ENCODE measurements at regions not wholly inside any gene's neighbourhood (a gene's known extent, or its start where the extent isn't known, plus 50 kb on each side); places are given as distances from the start of the nearest gene placed in this dataset.

DNA sequence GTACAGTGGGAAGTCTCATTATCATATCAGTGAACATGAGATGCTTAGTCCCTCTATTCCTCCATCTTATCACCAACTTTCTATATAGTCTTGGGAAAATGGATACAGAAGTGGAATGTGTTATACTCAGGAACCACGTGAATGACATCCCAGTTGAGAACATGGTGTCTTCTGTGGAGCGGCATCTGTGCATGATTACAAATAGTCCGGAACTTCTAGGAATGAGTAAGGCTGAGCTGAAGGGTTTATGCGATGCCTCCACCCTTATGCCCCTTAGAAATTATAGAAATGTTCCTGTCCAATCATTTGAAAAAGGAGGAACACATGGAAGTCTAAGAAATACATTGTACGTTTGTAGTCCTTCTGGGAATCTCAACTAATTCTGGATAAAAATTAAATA lies 64.8 kb upstream of the TMEM108 start:
- Histone ChIP-seq H3K9me3 (ENCODE audit: low read length) (no peaks in the 10 kb centered on the region), H3K36me3 (ENCODE audit: insufficient read depth, low read length) (no peaks in the 10 kb centered on the region), H3K27ac (ENCODE audit: low read depth, low read length) (no peak overlapping the region), H3K4me1 (ENCODE audit: insufficient read depth, low read length) (no peaks in the 10 kb centered on the region), H3K27me3 (ENCODE audit: insufficient read depth, low read length, poor library complexity, severe bottlenecking) (no peaks in the 10 kb centered on the region), H3K4me3 (ENCODE audit: low read length) (no peak overlapping the region)
- CTCF ChIA-PET: no interaction called here
- H3K36me3 Mint-ChIP-seq: no peaks in the 10 kb centered on the region
- H3K27me3 Mint-ChIP-seq: peaks cover 0 to 1% of the 10 kb centered on the region in 2 donors
- DNase-seq: no peak
- POLR2A ChIA-PET: no interaction called here
- H3K4me1 Mint-ChIP-seq: no peaks in the 10 kb centered on the region
- no peak overlapping the region for H3K27ac Mint-ChIP-seq
- H3K4me3 Mint-ChIP-seq: no peak overlapping the region
- H3K9me3 Mint-ChIP-seq: peaks cover 0 to 2% (median 0%) of the 10 kb centered on the region in 5 donors

DNA sequence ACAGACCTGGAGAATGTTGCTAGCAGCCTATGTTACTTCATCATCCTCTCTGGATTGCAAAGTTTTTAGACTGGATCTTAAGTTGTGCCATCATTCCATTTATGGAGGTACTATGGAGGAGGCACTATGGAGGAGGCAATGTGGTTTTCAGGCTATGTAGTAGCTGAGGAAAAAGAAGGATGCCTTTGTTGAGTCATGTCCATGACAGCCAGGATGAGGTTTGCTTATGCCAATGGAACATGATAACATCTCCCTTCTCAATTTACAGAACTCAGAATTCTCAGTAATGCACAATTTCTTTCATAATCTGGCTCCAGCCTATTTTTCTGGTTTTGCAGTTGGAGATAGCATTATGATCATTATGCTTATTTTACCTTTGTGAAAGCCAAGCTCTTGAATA lies 65.9 kb upstream of the TMEM108 start:
- H3K36me3 Mint-ChIP-seq: no peaks in the 10 kb centered on the region
- ChIA-PET POLR2A (no interaction called here), CTCF (no interaction called here)
- no peak overlapping the region for H3K4me3 Mint-ChIP-seq
- DNase-seq: no peak
- peaks cover 0 to 2% (median 0%) of the 10 kb centered on the region in 5 donors for H3K9me3 Mint-ChIP-seq
- H3K27me3 ChIP-seq (ENCODE audit: insufficient read depth, low read length, poor library complexity, severe bottlenecking): no peaks in the 10 kb centered on the region
- H3K27ac Mint-ChIP-seq: no peak overlapping the region
- no peak overlapping the region for H3K4me3 ChIP-seq (ENCODE audit: low read length)
- H3K4me1 Mint-ChIP-seq: no peaks in the 10 kb centered on the region
- no peaks in the 10 kb centered on the region for H3K4me1 ChIP-seq (ENCODE audit: insufficient read depth, low read length)
- H3K36me3 ChIP-seq (ENCODE audit: insufficient read depth, low read length): no peaks in the 10 kb centered on the region
- H3K27me3 Mint-ChIP-seq: peaks cover 0 to 1% of the 10 kb centered on the region in 2 donors
- no peak overlapping the region for H3K27ac ChIP-seq (ENCODE audit: low read depth, low read length)
- no peaks in the 10 kb centered on the region for H3K9me3 ChIP-seq (ENCODE audit: low read length)

DNA sequence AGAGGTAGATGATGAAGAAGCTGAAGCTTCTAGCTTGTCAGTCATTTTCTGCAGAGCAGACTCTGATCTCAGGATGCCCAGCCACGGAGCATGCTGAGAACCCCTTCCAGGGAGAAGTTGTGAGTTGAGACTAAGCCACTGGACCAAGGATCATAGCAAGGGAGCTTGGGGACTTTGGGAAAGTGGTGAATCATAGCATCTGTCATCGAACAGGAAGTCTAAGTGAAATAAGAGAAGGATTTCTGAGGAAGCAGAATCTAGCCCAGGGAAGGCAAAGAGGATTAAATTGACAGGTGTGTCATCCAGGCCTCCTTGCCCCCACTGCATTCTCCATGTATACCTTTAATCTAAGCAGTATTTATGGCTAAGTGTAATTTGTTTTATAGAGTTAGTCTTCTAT lies 71.8 kb upstream of the TMEM108 start:
- no peaks in the 10 kb centered on the region for H3K36me3 Mint-ChIP-seq
- peaks cover 0 to 2% (median 0%) of the 10 kb centered on the region in 5 donors for H3K9me3 Mint-ChIP-seq
- Histone ChIP-seq H3K27ac (ENCODE audit: low read depth, low read length) (no peak overlapping the region), H3K9me3 (ENCODE audit: low read length) (no peaks in the 10 kb centered on the region), H3K36me3 (ENCODE audit: insufficient read depth, low read length) (no peaks in the 10 kb centered on the region), H3K4me1 (ENCODE audit: insufficient read depth, low read length) (no peaks in the 10 kb centered on the region), H3K4me3 (ENCODE audit: low read length) (no peak overlapping the region), H3K27me3 (ENCODE audit: insufficient read depth, low read length, poor library complexity, severe bottlenecking) (no peaks in the 10 kb centered on the region)
- H3K4me1 Mint-ChIP-seq: no peaks in the 10 kb centered on the region
- H3K27ac Mint-ChIP-seq: no peak overlapping the region
- DNase-seq: no peak
- H3K4me3 Mint-ChIP-seq: no peak overlapping the region
- CTCF ChIA-PET: no interaction called here
- POLR2A ChIA-PET: no interaction called here
- H3K27me3 Mint-ChIP-seq: peaks cover 0 to 1% of the 10 kb centered on the region in 2 donors

DNA sequence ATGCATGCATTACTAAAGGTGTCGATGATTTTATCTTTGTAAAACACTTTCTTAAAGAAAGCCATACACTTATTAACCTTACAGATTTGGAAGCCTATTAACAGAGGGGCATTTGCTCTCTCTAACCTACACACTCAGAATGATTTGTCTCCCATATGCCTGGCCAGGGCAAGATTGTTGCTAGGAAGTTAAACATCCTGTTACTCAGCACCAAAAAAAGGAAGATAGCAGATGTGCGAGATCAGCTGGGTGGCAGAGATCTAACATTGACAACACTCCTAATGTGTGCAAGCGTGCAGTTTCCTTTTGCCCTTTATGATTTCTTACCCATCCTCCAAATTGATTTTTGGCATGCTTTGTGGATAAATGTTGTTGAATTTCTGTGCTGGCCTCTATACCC lies 73.9 kb upstream of the TMEM108 start:
- DNase-seq: no peak
- Mint-ChIP-seq H3K27ac (no peak overlapping the region), H3K27me3 (peaks cover 0 to 4% of the 10 kb centered on the region in 2 donors), H3K4me1 (no peaks in the 10 kb centered on the region), H3K4me3 (no peak overlapping the region), H3K9me3 (peaks cover 0 to 2% (median 0%) of the 10 kb centered on the region in 5 donors), H3K36me3 (no peaks in the 10 kb centered on the region)
- ChIA-PET CTCF (no interaction called here), POLR2A (no interaction called here)
- Histone ChIP-seq H3K9me3 (ENCODE audit: low read length) (no peaks in the 10 kb centered on the region), H3K4me1 (ENCODE audit: insufficient read depth, low read length) (no peaks in the 10 kb centered on the region), H3K4me3 (ENCODE audit: low read length) (no peak overlapping the region), H3K36me3 (ENCODE audit: insufficient read depth, low read length) (no peaks in the 10 kb centered on the region), H3K27ac (ENCODE audit: low read depth, low read length) (no peak overlapping the region), H3K27me3 (ENCODE audit: insufficient read depth, low read length, poor library complexity, severe bottlenecking) (no peaks in the 10 kb centered on the region)

DNA sequence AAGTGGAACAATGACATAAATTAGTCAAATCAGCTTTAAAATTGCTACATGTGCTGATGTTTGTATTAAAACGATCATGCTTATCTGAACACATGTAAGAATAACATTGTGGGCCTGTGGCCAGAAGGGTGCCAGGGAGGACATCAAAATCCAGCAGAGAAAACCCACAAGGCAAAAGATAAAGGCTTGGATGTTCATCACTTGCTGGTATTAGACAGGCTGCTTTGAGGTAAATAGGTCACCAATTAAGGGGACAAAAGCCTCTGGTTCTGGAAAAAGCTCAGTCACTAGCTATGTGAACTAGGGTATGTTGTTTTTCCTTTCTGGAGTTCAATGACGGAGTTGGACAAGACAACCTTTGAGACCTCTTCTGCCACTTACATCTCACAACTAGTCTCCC lies 74.4 kb upstream of the TMEM108 start:
- H3K9me3 Mint-ChIP-seq: no peaks in the 10 kb centered on the region
- Histone ChIP-seq H3K36me3 (ENCODE audit: insufficient read depth, low read length) (no peaks in the 10 kb centered on the region), H3K27ac (ENCODE audit: low read depth, low read length) (no peak overlapping the region), H3K27me3 (ENCODE audit: insufficient read depth, low read length, poor library complexity, severe bottlenecking) (no peaks in the 10 kb centered on the region), H3K4me3 (ENCODE audit: low read length) (no peak overlapping the region), H3K4me1 (ENCODE audit: insufficient read depth, low read length) (no peaks in the 10 kb centered on the region), H3K9me3 (ENCODE audit: low read length) (no peaks in the 10 kb centered on the region)
- no peaks in the 10 kb centered on the region for H3K4me1 Mint-ChIP-seq
- ChIA-PET POLR2A (no interaction called here), CTCF (no interaction called here)
- H3K27ac Mint-ChIP-seq: no peak overlapping the region
- H3K4me3 Mint-ChIP-seq: no peak overlapping the region
- peaks cover 0 to 2% of the 10 kb centered on the region in 2 donors for H3K27me3 Mint-ChIP-seq
- no peak for DNase-seq
- no peaks in the 10 kb centered on the region for H3K36me3 Mint-ChIP-seq

DNA sequence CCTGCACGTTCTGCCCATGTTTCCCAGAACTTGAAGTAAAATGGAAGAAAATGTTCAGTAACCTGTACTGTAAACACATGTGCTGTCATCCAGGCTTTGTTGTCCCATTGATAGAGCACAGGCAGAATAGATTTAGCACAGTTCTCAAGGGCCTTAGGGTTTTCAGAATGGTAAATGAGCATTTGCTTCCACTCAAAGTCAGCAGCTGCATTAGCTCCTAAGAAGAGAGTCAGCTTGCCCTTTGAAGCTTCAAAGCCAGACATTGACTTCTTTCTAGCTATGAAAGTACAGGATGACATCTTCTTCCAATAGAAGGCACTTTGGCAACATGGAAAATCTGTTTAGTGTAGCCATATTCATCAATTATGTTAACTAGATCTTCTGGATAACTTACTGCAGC lies 76.2 kb upstream of the TMEM108 start:
- no peaks in the 10 kb centered on the region for H3K36me3 Mint-ChIP-seq
- Histone ChIP-seq H3K36me3 (ENCODE audit: insufficient read depth, low read length) (no peaks in the 10 kb centered on the region), H3K4me3 (ENCODE audit: low read length) (no peak overlapping the region), H3K27me3 (ENCODE audit: insufficient read depth, low read length, poor library complexity, severe bottlenecking) (no peaks in the 10 kb centered on the region), H3K9me3 (ENCODE audit: low read length) (no peaks in the 10 kb centered on the region), H3K27ac (ENCODE audit: low read depth, low read length) (no peak overlapping the region), H3K4me1 (ENCODE audit: insufficient read depth, low read length) (no peaks in the 10 kb centered on the region)
- H3K9me3 Mint-ChIP-seq: no peaks in the 10 kb centered on the region
- ChIA-PET CTCF (no interaction called here), POLR2A (no interaction called here)
- no peak overlapping the region for H3K4me3 Mint-ChIP-seq
- peaks cover 2 to 3% of the 10 kb centered on the region in 2 donors for H3K27me3 Mint-ChIP-seq
- DNase-seq: no peak
- no peak overlapping the region for H3K27ac Mint-ChIP-seq
- H3K4me1 Mint-ChIP-seq: no peaks in the 10 kb centered on the region

DNA sequence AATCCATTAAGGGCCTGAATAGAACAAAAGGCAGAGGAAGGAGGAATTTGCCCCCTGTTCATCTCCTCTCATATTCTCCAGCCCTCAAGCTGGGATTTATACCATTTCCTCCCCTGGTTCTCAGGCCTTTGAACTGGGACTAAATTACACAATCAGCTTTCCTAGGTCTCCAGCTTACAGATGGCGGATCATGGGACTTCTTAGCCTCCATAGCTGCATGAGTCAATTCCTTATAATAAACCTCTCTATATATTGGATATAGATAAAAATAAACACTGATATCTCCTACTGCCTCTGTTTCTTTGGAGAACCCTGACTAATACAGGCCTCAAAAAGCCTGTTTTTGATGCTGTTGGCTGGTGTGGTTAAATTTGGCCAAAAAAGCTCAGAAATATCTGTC lies 84.5 kb upstream of the TMEM108 start:
- Mint-ChIP-seq H3K9me3 (peaks cover 0 to 2% (median 2%) of the 10 kb centered on the region in 5 donors), H3K27ac (no peak overlapping the region), H3K36me3 (no peaks in the 10 kb centered on the region), H3K27me3 (peaks cover 3 to 21% of the 10 kb centered on the region in 2 donors), H3K4me1 (no peaks in the 10 kb centered on the region), H3K4me3 (no peak overlapping the region)
- POLR2A ChIA-PET: no interaction called here
- H3K4me3 ChIP-seq (ENCODE audit: low read length): no peak overlapping the region
- H3K27me3 ChIP-seq (ENCODE audit: insufficient read depth, low read length, poor library complexity, severe bottlenecking): no peaks in the 10 kb centered on the region
- no peak for DNase-seq
- CTCF ChIA-PET: no interaction called here
- no peaks in the 10 kb centered on the region for H3K4me1 ChIP-seq (ENCODE audit: insufficient read depth, low read length)
- no peak overlapping the region for H3K27ac ChIP-seq (ENCODE audit: low read depth, low read length)
- H3K36me3 ChIP-seq (ENCODE audit: insufficient read depth, low read length): no peaks in the 10 kb centered on the region
- no peaks in the 10 kb centered on the region for H3K9me3 ChIP-seq (ENCODE audit: low read length)

DNA sequence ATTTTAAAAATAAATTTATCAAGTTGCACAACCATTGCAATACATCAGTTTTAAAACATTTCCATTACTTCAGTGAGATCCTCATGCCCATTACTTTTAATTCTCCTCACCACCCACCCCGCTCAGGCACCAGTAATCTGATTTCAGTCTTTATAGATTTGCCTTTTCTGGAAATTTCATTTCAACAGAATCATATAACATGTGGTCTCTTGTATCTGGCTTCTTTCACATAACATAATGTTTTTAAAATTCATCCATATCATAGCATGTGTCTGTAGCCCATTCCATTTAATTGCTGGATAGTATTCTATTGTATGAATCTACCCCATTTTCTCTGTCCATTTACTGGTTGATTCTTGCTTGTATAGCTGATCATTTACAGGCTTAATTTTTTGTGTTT lies 110.3 kb upstream of the TMEM108 start:
- Mint-ChIP-seq H3K4me3 (no peak overlapping the region), H3K27me3 (peaks cover 0 to 6% of the 10 kb centered on the region in 2 donors), H3K36me3 (no peaks in the 10 kb centered on the region), H3K9me3 (peaks cover 0 to 2% (median 0%) of the 10 kb centered on the region in 5 donors), H3K27ac (no peak overlapping the region), H3K4me1 (no peaks in the 10 kb centered on the region)
- POLR2A ChIA-PET: no interaction called here
- H3K36me3 ChIP-seq (ENCODE audit: insufficient read depth, low read length): no peaks in the 10 kb centered on the region
- H3K4me3 ChIP-seq (ENCODE audit: low read length): no peak overlapping the region
- DNase-seq: no peak
- no peaks in the 10 kb centered on the region for H3K4me1 ChIP-seq (ENCODE audit: insufficient read depth, low read length)
- no peaks in the 10 kb centered on the region for H3K9me3 ChIP-seq (ENCODE audit: low read length)
- no peak overlapping the region for H3K27ac ChIP-seq (ENCODE audit: low read depth, low read length)
- CTCF ChIA-PET: no interaction called here
- no peaks in the 10 kb centered on the region for H3K27me3 ChIP-seq (ENCODE audit: insufficient read depth, low read length, poor library complexity, severe bottlenecking)

DNA sequence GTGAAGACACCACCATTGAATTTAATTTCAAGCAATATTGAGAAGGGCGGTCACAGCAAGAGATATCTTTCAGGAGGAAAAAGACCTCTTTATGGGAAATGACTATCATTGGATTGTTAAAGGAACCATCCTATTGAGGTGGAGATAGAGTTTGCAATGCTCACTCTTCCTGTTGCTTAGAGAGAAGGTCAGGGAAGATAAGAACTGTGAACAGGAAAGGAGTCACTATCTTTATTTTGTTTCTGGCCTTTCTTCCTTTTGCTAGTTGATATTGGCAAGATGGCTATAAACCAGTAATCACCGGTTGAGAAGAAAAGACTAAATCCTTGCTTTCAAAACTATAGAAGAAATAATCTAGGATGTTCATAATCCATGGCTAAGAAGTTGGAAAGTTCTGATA lies 112.1 kb upstream of the TMEM108 start:
- no peak overlapping the region for H3K4me3 ChIP-seq (ENCODE audit: low read length)
- no peaks in the 10 kb centered on the region for H3K9me3 ChIP-seq (ENCODE audit: low read length)
- peaks cover 0 to 6% of the 10 kb centered on the region in 2 donors for H3K27me3 Mint-ChIP-seq
- DNase-seq: no peak
- H3K27me3 ChIP-seq (ENCODE audit: insufficient read depth, low read length, poor library complexity, severe bottlenecking): no peaks in the 10 kb centered on the region
- no peak overlapping the region for H3K27ac Mint-ChIP-seq
- H3K4me1 Mint-ChIP-seq: no peaks in the 10 kb centered on the region
- H3K36me3 ChIP-seq (ENCODE audit: insufficient read depth, low read length): no peaks in the 10 kb centered on the region
- no peaks in the 10 kb centered on the region for H3K36me3 Mint-ChIP-seq
- ChIA-PET CTCF (no interaction called here), POLR2A (no interaction called here)
- no peak overlapping the region for H3K4me3 Mint-ChIP-seq
- no peaks in the 10 kb centered on the region for H3K4me1 ChIP-seq (ENCODE audit: insufficient read depth, low read length)
- peaks cover 0 to 2% (median 0%) of the 10 kb centered on the region in 5 donors for H3K9me3 Mint-ChIP-seq
- no peak overlapping the region for H3K27ac ChIP-seq (ENCODE audit: low read depth, low read length)

Data from CD8-positive, alpha-beta memory T cell (primary cell).